WTC11 (cell line): ENCODE measurements at regions not wholly inside any gene's neighbourhood (a gene's known extent, or its start where the extent isn't known, plus 50 kb on each side); places are given as distances from the start of the nearest gene placed in this dataset.

Experiments
- ATAC-seq: fragments of 200-7000 bp; cut with Tn5 transposase; 2 replicates; pipeline ENCODE4 v1.10.0; 2021; ENCODE audit warnings: mild to moderate bottlenecking, moderate library complexity
- CTCF ChIA-PET: fragments of 300-600 bp; sonication (Branson Sonifier 250); formaldehyde crosslinking; loops from one replicate; lab custom pipeline; 2021; ENCODE audit warnings: antibody characterized with exemption; lab: Charles Lee
- POLR2A ChIA-PET: fragments of 350-600 bp; sonication (Branson Sonifier 250); formaldehyde crosslinking; loops from one replicate; lab custom pipeline; 2021; ENCODE audit warnings: antibody characterized with exemption; lab: Charles Lee
- DNase-seq: peaks from one replicate; pipeline ENCODE4 v3.0.0; 2021; ENCODE audit warnings: low spot score
- H3K27ac Mint-ChIP-seq: 2 replicates; pipeline ENCODE4 v1.8.0; 2021; ENCODE audit warnings: mixed read lengths
- H3K27me3 Mint-ChIP-seq: 2 replicates; pipeline ENCODE4 v1.8.0; 2021; ENCODE audit warnings: low read depth, mild to moderate bottlenecking, moderate library complexity, mixed read lengths
- H3K36me3 Mint-ChIP-seq: 2 replicates; pipeline ENCODE4 v1.8.0; 2021; ENCODE audit warnings: mixed read lengths
- H3K4me1 Mint-ChIP-seq: 2 replicates; pipeline ENCODE4 v1.8.0; 2022; ENCODE audit warnings: mixed read lengths
- H3K4me3 Mint-ChIP-seq: 2 replicates; pipeline ENCODE4 v1.8.0; 2021; ENCODE audit warnings: mild to moderate bottlenecking, moderate library complexity, mixed read lengths
- H3K9me3 Mint-ChIP-seq: 2 replicates; pipeline ENCODE4 v1.8.0; 2021; ENCODE audit warnings: mixed read lengths
- CDX4 ChIP-seq: fragments of 250-450 bp; sonication (Bioruptor Pico); IDR thresholded peaks from 2 replicates; pipeline ENCODE4 v1.9.0; 2021; ENCODE audit warnings: moderate library complexity, mild to moderate bottlenecking, inconsistent platforms, borderline replicate concordance
- CREB1 ChIP-seq: sonication (generic); formaldehyde crosslinking; IDR thresholded peaks from 2 replicates; pipeline ENCODE4 v1.8.0; 2023; ENCODE audit warnings: mild to moderate bottlenecking, missing genetic modification reagents
- CTCF ChIP-seq: fragments of 200-600 bp; IDR thresholded peaks from 2 replicates; pipeline ENCODE4 v1.8.0; 2022; ENCODE audit warnings: antibody characterized with exemption
- E2F4 ChIP-seq: sonication (generic); formaldehyde crosslinking; IDR thresholded peaks from 2 replicates; pipeline ENCODE4 v1.8.1; 2022; ENCODE audit warnings: low read depth, mild to moderate bottlenecking, moderate library complexity, missing genetic modification reagents, borderline replicate concordance
- ETV6 ChIP-seq: sonication (generic); formaldehyde crosslinking; IDR thresholded peaks from 2 replicates; pipeline ENCODE4 v1.8.1; 2022; ENCODE audit warnings: mild to moderate bottlenecking, missing genetic modification reagents
- FOXJ3 ChIP-seq: sonication (generic); formaldehyde crosslinking; IDR thresholded peaks from 2 replicates; pipeline ENCODE4 v1.9.0; 2021; ENCODE audit warnings: missing genetic modification reagents, mild to moderate bottlenecking, borderline replicate concordance
- FOXP1 ChIP-seq: sonication (generic); formaldehyde crosslinking; IDR thresholded peaks from 2 replicates; pipeline ENCODE4 v1.8.0; 2022; ENCODE audit warnings: missing genetic modification reagents, mild to moderate bottlenecking, moderate library complexity, borderline replicate concordance
- HMGA2 ChIP-seq: fragments of 250-450 bp; sonication (Bioruptor Pico); IDR thresholded peaks from 2 replicates; pipeline ENCODE4 v1.4.0; 2021; ENCODE audit warnings: mild to moderate bottlenecking, moderate library complexity
- KAT7 ChIP-seq: sonication (generic); formaldehyde crosslinking; IDR thresholded peaks from 2 replicates; pipeline ENCODE4 v1.8.1; 2023; ENCODE audit warnings: missing genetic modification reagents, mild to moderate bottlenecking, borderline replicate concordance
- STAT6 ChIP-seq: sonication (generic); formaldehyde crosslinking; conservative IDR thresholded peaks from 2 replicates; pipeline ENCODE4 v1.8.1; 2023; ENCODE audit warnings: mild to moderate bottlenecking, low read depth, missing genetic modification reagents, moderate library complexity
- TCF7 ChIP-seq: sonication (generic); formaldehyde crosslinking; IDR thresholded peaks from 2 replicates; pipeline ENCODE4 v1.8.0; 2022; ENCODE audit warnings: mild to moderate bottlenecking, low read depth, missing genetic modification reagents, moderate library complexity
- USF1 ChIP-seq: sonication (generic); formaldehyde crosslinking; IDR thresholded peaks from 2 replicates; pipeline ENCODE4 v1.8.0; 2022; ENCODE audit warnings: mild to moderate bottlenecking, missing genetic modification reagents
- ZBTB43 ChIP-seq: sonication (generic); formaldehyde crosslinking; IDR thresholded peaks from 2 replicates; pipeline ENCODE4 v1.8.1; 2023; ENCODE audit warnings: mild to moderate bottlenecking, missing genetic modification reagents
- ZNF121 ChIP-seq: sonication (generic); formaldehyde crosslinking; IDR thresholded peaks from 2 replicates; pipeline ENCODE4 v1.8.0; 2023; ENCODE audit warnings: missing genetic modification reagents
- ZNF219 ChIP-seq: sonication (generic); formaldehyde crosslinking; IDR thresholded peaks from 2 replicates; pipeline ENCODE4 v1.8.0; 2023; ENCODE audit warnings: missing genetic modification reagents, mild to moderate bottlenecking, borderline replicate concordance
- ZNF232 ChIP-seq: sonication (generic); formaldehyde crosslinking; IDR thresholded peaks from 2 replicates; pipeline ENCODE4 v1.8.0; 2022; ENCODE audit warnings: mild to moderate bottlenecking, missing genetic modification reagents
- ZNF263 ChIP-seq: sonication (generic); formaldehyde crosslinking; IDR thresholded peaks from 2 replicates; pipeline ENCODE4 v1.8.1; 2022; ENCODE audit warnings: low read depth, mild to moderate bottlenecking, moderate library complexity, missing genetic modification reagents
- ZNF532 ChIP-seq: fragments of 250-450 bp; sonication (Bioruptor Pico); IDR thresholded peaks from 2 replicates; pipeline ENCODE4 v1.9.0; 2021; ENCODE audit warnings: mild to moderate bottlenecking, borderline replicate concordance
- TF ChIP-seq, protein P1 (sequence below): fragments of 250-450 bp; sonication (Bioruptor Pico); IDR thresholded peaks from 2 replicates; pipeline ENCODE4 v1.9.0; 2021; ENCODE audit warnings: mild to moderate bottlenecking

- TF ChIP-seq E2F4 = no peak
- TF ChIP-seq ZNF219 (CRISPR knock-in tag) = no peak
- TF ChIP-seq ZBTB43 (CRISPR knock-in tag) = no peak
Measured at GRCh38 chr12:87897662-87898061, 131.5 kb downstream of the C12orf50 start (continued).

DNA sequence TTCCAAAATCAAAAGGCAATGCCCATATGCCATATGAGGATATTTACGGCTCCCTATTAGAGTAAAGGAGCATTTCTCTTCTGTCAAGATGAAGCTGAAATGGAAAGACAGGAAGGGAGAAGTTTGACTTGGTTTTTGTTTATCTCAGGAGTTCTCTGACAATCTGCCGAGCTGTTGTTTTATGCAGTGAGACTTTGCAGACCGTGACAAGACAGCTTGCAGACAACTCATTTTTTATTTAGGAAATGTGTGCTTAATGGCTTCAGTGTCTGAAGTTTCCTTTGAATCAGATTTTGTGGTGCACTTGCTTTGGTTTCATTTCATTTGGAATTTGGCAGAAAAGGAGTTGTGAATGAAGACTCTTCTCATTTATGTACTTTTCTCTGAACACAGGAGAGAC lies 145.4 kb downstream of the C12orf50 start:
- POLR2A ChIA-PET = no interaction called here
- CTCF ChIA-PET = interaction anchor here (0.6 kb wide), 1 partner anchor 158 kb away, joined by 3 read pairs; no protein-coding TSS in a partner anchor
- H3K9me3 Mint-ChIP-seq = no peaks in the 10 kb centered on the region
- no peak for DNase-seq
- H3K4me1 Mint-ChIP-seq = no peaks in the 10 kb centered on the region
- no peak for ATAC-seq
- H3K27me3 Mint-ChIP-seq = no peaks in the 10 kb centered on the region
- H3K27ac Mint-ChIP-seq = no peak overlapping the region
- no peaks in the 10 kb centered on the region for H3K36me3 Mint-ChIP-seq
- TF ChIP-seq HMGA2 (CRISPR knock-in tag) (no peak), STAT6 (no peak), ZNF219 (CRISPR knock-in tag) (no peak), TCF7 (CRISPR knock-in tag) (no peak), ZNF121 (CRISPR knock-in tag) (no peak), KAT7 (CRISPR knock-in tag) (no peak), USF1 (no peak), ZNF232 (CRISPR knock-in tag) (no peak), FOXP1 (CRISPR knock-in tag) (no peak), FOXJ3 (no peak), ZNF263 (CRISPR knock-in tag) (no peak), CREB1 (CRISPR knock-in tag) (no peak)
- H3K4me3 Mint-ChIP-seq = no peak overlapping the region

- no peaks in the 10 kb centered on the region for H3K4me1 Mint-ChIP-seq
- CTCF ChIA-PET = no interaction called here
- no peaks in the 10 kb centered on the region for H3K27me3 Mint-ChIP-seq
- POLR2A ChIA-PET = no interaction called here
- peaks cover 4% of the 10 kb centered on the region; the same call in 1 of the 2 replicates for H3K9me3 Mint-ChIP-seq
- ATAC-seq (no peak), DNase-seq (no peak)
- H3K4me3 Mint-ChIP-seq = no peak overlapping the region
- H3K27ac Mint-ChIP-seq = no peak overlapping the region
- H3K36me3 Mint-ChIP-seq = no peaks in the 10 kb centered on the region
- TF ChIP-seq CDX4 = no peak
- TF ChIP-seq CREB1 (CRISPR knock-in tag) = no peak
- TF ChIP-seq, protein P1, sequence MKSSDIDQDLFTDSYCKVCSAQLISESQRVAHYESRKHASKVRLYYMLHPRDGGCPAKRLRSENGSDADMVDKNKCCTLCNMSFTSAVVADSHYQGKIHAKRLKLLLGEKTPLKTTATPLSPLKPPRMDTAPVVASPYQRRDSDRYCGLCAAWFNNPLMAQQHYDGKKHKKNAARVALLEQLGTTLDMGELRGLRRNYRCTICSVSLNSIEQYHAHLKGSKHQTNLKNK = no peak
- no peak for TF ChIP-seq CTCF
- no peak for TF ChIP-seq ETV6 (CRISPR knock-in tag)
- TF ChIP-seq USF1 = no peak
- TF ChIP-seq ZNF532 = no peak
Measured at GRCh38 chr12:87879141-87879540, 150.1 kb downstream of the C12orf50 start.
